WTC11 (cell line): ENCODE measurements at regions not wholly inside any gene's neighbourhood (a gene's known extent, or its start where the extent isn't known, plus 50 kb on each side); places are given as distances from the start of the nearest gene placed in this dataset.

Source experiments
- CBFB ChIP-seq: sonication (generic); formaldehyde crosslinking; IDR thresholded peaks from 2 replicates; pipeline ENCODE4 v1.8.1; 2022; ENCODE audit warnings: mild to moderate bottlenecking, low read depth, missing genetic modification reagents
- FOXJ3 ChIP-seq: sonication (generic); formaldehyde crosslinking; IDR thresholded peaks from 2 replicates; pipeline ENCODE4 v1.9.0; 2021; ENCODE audit warnings: missing genetic modification reagents, mild to moderate bottlenecking, borderline replicate concordance
- HMGA2 ChIP-seq: fragments of 250-450 bp; sonication (Bioruptor Pico); IDR thresholded peaks from 2 replicates; pipeline ENCODE4 v1.4.0; 2021; ENCODE audit warnings: mild to moderate bottlenecking, moderate library complexity
- ZNF263 ChIP-seq: sonication (generic); formaldehyde crosslinking; IDR thresholded peaks from 2 replicates; pipeline ENCODE4 v1.8.1; 2022; ENCODE audit warnings: low read depth, mild to moderate bottlenecking, moderate library complexity, missing genetic modification reagents
- TF ChIP-seq, protein P1 (sequence below): sonication (generic); formaldehyde crosslinking; conservative IDR thresholded peaks from 2 replicates; pipeline ENCODE4 v1.8.1; 2022; ENCODE audit warnings: mild to moderate bottlenecking, missing genetic modification reagents
- TF ChIP-seq, protein P2 (sequence below): sonication (generic); formaldehyde crosslinking; IDR thresholded peaks from 2 replicates; pipeline ENCODE4 v1.8.1; 2023; ENCODE audit warnings: mild to moderate bottlenecking, missing genetic modification reagents
- TF ChIP-seq, protein P3 (sequence below): fragments of 200-600 bp; IDR thresholded peaks from 2 replicates; pipeline ENCODE4 v1.8.0; 2022; ENCODE audit warnings: antibody characterized with exemption
- TF ChIP-seq, protein P4 (sequence below): sonication (generic); formaldehyde crosslinking; IDR thresholded peaks from 2 replicates; pipeline ENCODE4 v1.8.0; 2022; ENCODE audit warnings: missing genetic modification reagents
- TF ChIP-seq, protein P5 (sequence below): sonication (generic); formaldehyde crosslinking; IDR thresholded peaks from 2 replicates; pipeline ENCODE4 v1.8.0; 2023; ENCODE audit warnings: missing genetic modification reagents, mild to moderate bottlenecking, borderline replicate concordance

DNA sequence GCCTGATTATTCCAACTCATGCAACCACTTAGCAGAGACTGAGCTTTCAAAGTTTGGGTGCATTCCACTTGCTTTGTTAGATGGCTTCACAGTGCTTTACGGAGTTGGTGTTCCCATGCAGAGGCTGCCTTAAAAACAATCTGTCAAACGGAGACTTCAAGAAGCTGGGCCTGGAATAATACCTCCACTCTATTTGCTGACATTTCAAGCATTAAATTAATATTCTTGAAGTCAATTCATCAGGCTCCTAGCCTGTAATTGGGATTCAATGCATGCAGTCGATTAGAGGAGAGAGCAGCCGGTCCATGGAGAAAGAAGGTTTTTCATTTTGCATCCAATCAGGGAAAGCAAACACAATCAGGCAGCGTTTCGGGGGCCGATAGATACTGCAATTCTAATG lies 314.7 kb upstream of the PRKX start:
- TF ChIP-seq, protein P1, sequence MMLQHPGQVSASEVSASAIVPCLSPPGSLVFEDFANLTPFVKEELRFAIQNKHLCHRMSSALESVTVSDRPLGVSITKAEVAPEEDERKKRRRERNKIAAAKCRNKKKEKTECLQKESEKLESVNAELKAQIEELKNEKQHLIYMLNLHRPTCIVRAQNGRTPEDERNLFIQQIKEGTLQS (CRISPR knock-in tag): no peak
- TF ChIP-seq, protein P2, sequence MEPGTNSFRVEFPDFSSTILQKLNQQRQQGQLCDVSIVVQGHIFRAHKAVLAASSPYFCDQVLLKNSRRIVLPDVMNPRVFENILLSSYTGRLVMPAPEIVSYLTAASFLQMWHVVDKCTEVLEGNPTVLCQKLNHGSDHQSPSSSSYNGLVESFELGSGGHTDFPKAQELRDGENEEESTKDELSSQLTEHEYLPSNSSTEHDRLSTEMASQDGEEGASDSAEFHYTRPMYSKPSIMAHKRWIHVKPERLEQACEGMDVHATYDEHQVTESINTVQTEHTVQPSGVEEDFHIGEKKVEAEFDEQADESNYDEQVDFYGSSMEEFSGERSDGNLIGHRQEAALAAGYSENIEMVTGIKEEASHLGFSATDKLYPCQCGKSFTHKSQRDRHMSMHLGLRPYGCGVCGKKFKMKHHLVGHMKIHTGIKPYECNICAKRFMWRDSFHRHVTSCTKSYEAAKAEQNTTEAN (CRISPR knock-in tag): no peak
- TF ChIP-seq, protein P3, sequence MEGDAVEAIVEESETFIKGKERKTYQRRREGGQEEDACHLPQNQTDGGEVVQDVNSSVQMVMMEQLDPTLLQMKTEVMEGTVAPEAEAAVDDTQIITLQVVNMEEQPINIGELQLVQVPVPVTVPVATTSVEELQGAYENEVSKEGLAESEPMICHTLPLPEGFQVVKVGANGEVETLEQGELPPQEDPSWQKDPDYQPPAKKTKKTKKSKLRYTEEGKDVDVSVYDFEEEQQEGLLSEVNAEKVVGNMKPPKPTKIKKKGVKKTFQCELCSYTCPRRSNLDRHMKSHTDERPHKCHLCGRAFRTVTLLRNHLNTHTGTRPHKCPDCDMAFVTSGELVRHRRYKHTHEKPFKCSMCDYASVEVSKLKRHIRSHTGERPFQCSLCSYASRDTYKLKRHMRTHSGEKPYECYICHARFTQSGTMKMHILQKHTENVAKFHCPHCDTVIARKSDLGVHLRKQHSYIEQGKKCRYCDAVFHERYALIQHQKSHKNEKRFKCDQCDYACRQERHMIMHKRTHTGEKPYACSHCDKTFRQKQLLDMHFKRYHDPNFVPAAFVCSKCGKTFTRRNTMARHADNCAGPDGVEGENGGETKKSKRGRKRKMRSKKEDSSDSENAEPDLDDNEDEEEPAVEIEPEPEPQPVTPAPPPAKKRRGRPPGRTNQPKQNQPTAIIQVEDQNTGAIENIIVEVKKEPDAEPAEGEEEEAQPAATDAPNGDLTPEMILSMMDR: no peak
- no peak for TF ChIP-seq ZNF263 (CRISPR knock-in tag)
- TF ChIP-seq, protein P4, sequence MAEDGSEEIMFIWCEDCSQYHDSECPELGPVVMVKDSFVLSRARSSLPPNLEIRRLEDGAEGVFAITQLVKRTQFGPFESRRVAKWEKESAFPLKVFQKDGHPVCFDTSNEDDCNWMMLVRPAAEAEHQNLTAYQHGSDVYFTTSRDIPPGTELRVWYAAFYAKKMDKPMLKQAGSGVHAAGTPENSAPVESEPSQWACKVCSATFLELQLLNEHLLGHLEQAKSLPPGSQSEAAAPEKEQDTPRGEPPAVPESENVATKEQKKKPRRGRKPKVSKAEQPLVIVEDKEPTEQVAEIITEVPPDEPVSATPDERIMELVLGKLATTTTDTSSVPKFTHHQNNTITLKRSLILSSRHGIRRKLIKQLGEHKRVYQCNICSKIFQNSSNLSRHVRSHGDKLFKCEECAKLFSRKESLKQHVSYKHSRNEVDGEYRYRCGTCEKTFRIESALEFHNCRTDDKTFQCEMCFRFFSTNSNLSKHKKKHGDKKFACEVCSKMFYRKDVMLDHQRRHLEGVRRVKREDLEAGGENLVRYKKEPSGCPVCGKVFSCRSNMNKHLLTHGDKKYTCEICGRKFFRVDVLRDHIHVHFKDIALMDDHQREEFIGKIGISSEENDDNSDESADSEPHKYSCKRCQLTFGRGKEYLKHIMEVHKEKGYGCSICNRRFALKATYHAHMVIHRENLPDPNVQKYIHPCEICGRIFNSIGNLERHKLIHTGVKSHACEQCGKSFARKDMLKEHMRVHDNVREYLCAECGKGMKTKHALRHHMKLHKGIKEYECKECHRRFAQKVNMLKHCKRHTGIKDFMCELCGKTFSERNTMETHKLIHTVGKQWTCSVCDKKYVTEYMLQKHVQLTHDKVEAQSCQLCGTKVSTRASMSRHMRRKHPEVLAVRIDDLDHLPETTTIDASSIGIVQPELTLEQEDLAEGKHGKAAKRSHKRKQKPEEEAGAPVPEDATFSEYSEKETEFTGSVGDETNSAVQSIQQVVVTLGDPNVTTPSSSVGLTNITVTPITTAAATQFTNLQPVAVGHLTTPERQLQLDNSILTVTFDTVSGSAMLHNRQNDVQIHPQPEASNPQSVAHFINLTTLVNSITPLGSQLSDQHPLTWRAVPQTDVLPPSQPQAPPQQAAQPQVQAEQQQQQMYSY (CRISPR knock-in tag): no peak
- no peak for TF ChIP-seq HMGA2 (CRISPR knock-in tag)
- TF ChIP-seq, protein P5, sequence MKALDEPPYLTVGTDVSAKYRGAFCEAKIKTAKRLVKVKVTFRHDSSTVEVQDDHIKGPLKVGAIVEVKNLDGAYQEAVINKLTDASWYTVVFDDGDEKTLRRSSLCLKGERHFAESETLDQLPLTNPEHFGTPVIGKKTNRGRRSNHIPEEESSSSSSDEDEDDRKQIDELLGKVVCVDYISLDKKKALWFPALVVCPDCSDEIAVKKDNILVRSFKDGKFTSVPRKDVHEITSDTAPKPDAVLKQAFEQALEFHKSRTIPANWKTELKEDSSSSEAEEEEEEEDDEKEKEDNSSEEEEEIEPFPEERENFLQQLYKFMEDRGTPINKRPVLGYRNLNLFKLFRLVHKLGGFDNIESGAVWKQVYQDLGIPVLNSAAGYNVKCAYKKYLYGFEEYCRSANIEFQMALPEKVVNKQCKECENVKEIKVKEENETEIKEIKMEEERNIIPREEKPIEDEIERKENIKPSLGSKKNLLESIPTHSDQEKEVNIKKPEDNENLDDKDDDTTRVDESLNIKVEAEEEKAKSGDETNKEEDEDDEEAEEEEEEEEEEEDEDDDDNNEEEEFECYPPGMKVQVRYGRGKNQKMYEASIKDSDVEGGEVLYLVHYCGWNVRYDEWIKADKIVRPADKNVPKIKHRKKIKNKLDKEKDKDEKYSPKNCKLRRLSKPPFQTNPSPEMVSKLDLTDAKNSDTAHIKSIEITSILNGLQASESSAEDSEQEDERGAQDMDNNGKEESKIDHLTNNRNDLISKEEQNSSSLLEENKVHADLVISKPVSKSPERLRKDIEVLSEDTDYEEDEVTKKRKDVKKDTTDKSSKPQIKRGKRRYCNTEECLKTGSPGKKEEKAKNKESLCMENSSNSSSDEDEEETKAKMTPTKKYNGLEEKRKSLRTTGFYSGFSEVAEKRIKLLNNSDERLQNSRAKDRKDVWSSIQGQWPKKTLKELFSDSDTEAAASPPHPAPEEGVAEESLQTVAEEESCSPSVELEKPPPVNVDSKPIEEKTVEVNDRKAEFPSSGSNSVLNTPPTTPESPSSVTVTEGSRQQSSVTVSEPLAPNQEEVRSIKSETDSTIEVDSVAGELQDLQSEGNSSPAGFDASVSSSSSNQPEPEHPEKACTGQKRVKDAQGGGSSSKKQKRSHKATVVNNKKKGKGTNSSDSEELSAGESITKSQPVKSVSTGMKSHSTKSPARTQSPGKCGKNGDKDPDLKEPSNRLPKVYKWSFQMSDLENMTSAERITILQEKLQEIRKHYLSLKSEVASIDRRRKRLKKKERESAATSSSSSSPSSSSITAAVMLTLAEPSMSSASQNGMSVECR: no peak
- no peak for TF ChIP-seq FOXJ3 (CRISPR knock-in tag)
- TF ChIP-seq CBFB: no peak
